Nephron progenitor cell (in vitro differentiated cells): ENCODE measurements at regions not wholly inside any gene's neighbourhood (a gene's known extent, or its start where the extent isn't known, plus 50 kb on each side); places are given as distances from the start of the nearest gene placed in this dataset.

ENCODE experiments used
- DNase-seq: peaks from one replicate; pipeline ENCODE4 v3.0.0; 2021
- H3K27ac Mint-ChIP-seq: 2 replicates; pipeline ENCODE4 v1.8.0; 2021; ENCODE audit warnings: mild to moderate bottlenecking, moderate library complexity, mixed read lengths
- H3K27me3 Mint-ChIP-seq: 2 replicates; pipeline ENCODE4 v1.8.0; 2021; ENCODE audit warnings: mild to moderate bottlenecking, low read depth, mixed read lengths; ENCODE audit not compliant: poor library complexity
- H3K36me3 Mint-ChIP-seq: 2 replicates; pipeline ENCODE4 v1.8.0; 2021; ENCODE audit warnings: low read depth, mixed read lengths
- H3K4me1 Mint-ChIP-seq: 2 replicates; pipeline ENCODE4 v1.8.0; 2021; ENCODE audit warnings: mixed read lengths
- H3K4me3 Mint-ChIP-seq: 2 replicates; pipeline ENCODE4 v1.8.0; 2021; ENCODE audit warnings: mild to moderate bottlenecking, moderate library complexity, mixed read lengths
- H3K9me3 Mint-ChIP-seq: 2 replicates; pipeline ENCODE4 v1.8.0; 2021; ENCODE audit warnings: mild to moderate bottlenecking, moderate library complexity, mixed read lengths
- CTCF ChIP-seq: fragments of 200-600 bp; sonication (generic); IDR thresholded peaks from 2 replicates; pipeline ENCODE4 v1.5.0; 2021; ENCODE audit warnings: antibody characterized with exemption

DNA sequence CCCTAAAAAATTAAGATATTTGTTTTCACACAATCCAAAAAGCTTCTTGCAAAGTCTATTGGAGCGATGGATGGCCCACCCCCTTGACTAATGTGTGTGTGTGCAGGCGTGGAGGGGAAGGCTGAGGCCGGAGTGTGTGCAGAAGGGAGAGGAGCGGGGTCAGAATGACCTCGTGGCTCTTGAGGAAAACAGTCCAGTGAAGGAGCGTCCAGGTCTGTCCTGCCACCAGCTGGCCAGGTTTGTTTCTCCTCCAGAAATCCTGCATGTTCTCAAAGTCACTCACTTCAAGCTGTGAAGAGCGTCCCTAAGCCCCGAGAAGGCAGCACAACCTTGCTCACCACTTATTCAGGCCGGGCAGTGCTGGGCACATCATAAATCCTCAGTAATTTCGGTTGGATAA is 69.5 kb upstream of the SSX2IP start:
- Mint-ChIP-seq H3K36me3 (no peaks in the 10 kb centered on the region), H3K27ac (peak overlapping the region; percentile 41), H3K27me3 (peaks cover 11% of the 10 kb centered on the region), H3K9me3 (no peaks in the 10 kb centered on the region), H3K4me3 (no peak overlapping the region), H3K4me1 (peaks cover 34% of the 10 kb centered on the region)
- TF ChIP-seq CTCF, result no peak
- DNase-seq, result no peak

DNA sequence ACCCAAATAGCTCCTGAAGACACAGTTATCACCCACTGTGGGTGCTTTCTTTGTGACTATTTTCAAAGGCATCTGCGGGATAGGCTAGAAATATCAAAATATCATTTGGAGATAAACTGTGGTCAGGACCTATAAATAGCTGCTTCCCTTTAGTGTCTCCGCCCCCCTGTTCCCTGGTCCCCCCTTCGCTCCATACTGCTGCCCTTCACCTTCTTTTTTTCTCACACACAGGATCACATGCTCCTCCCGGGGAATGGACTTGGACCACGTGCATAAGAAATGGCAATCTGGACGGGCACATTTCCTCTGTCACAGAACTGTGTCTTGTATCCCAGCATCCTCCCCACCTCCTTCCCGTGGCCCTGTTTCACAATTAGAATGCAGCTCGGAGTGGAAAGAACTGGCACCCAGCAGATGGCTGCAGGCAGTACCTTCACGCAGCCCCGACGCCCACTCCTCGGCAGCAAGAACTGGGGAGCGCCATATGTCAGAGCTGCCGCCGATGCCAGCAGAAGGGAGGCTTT is 68.8 kb upstream of the SSX2IP start:
- H3K27ac Mint-ChIP-seq, result no peak overlapping the region
- no peaks in the 10 kb centered on the region for H3K36me3 Mint-ChIP-seq
- no peak for TF ChIP-seq CTCF
- H3K4me1 Mint-ChIP-seq, result peaks cover 30% of the 10 kb centered on the region
- DNase-seq, result no peak
- no peaks in the 10 kb centered on the region for H3K9me3 Mint-ChIP-seq
- H3K27me3 Mint-ChIP-seq, result peaks cover 4% of the 10 kb centered on the region
- H3K4me3 Mint-ChIP-seq, result no peak overlapping the region

DNA sequence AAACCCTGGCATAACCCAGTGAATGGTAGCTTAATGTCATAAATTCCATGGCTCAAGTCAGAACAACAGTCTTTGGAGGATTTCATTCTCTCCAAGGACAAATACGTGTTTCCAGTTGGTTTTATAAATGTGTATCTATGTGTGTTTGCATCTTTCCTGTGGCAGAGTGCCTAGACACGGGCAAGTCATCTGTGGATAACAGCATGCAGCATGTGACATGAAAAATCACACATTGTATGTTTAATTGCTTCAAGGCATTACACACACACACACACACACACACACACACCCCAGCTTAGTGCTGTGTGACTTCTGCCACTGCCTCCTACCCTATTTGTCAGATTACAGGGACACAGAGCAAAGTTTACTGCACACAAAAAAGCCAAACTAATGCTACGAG is 68.2 kb upstream of the SSX2IP start:
- no peaks in the 10 kb centered on the region for H3K36me3 Mint-ChIP-seq
- DNase-seq, result no peak
- H3K27ac Mint-ChIP-seq, result no peak overlapping the region

DNA sequence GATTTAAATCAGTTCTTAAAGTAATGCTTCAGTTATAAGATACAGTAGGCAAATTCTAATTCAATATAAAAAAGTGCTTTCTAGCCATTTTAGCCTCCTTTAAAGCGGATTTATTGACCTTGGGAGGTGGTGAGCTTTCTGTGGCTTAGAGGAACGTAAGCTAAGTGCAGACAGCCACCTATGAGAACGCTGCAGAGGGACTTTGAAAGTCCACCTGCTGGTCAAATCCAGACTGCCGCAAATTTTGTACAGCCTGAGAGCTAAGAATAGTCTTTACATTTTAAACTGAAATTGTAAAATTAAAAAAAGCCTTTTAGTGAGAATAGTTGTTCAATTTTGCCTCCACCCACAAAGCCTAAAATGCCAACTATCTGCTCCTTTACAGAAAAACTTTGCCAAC is 67.0 kb upstream of the SSX2IP start:
- TF ChIP-seq CTCF, result no peak
- Mint-ChIP-seq H3K36me3 (no peaks in the 10 kb centered on the region), H3K27me3 (no peaks in the 10 kb centered on the region), H3K4me1 (peaks cover 26% of the 10 kb centered on the region), H3K4me3 (no peak overlapping the region), H3K27ac (no peak overlapping the region), H3K9me3 (no peaks in the 10 kb centered on the region)
- DNase-seq, result no peak

More for the DNA sequence above, 68.2 kb upstream of the SSX2IP start:
- Mint-ChIP-seq H3K4me3 (no peak overlapping the region), H3K27me3 (no peaks in the 10 kb centered on the region), H3K9me3 (no peaks in the 10 kb centered on the region), H3K4me1 (peaks cover 26% of the 10 kb centered on the region)
- no peak for TF ChIP-seq CTCF

GRCh38 chr1:84756455-84757082 is 66.3 kb upstream of the SSX2IP start:
- no peaks in the 10 kb centered on the region for H3K9me3 Mint-ChIP-seq

More at GRCh38 chr1:84756455-84757082, 66.3 kb upstream of the SSX2IP start:
- Mint-ChIP-seq H3K27me3 (no peaks in the 10 kb centered on the region), H3K36me3 (no peaks in the 10 kb centered on the region), H3K4me1 (peaks cover 26% of the 10 kb centered on the region), H3K4me3 (no peak overlapping the region), H3K27ac (no peak overlapping the region)
- no peak for DNase-seq
- no peak for TF ChIP-seq CTCF
